ENCODE measurements at regions not wholly inside any gene's neighbourhood (a gene's known extent, or its start where the extent isn't known, plus 50 kb on each side); places are given as distances from the start of the nearest gene placed in this dataset.

DNA sequence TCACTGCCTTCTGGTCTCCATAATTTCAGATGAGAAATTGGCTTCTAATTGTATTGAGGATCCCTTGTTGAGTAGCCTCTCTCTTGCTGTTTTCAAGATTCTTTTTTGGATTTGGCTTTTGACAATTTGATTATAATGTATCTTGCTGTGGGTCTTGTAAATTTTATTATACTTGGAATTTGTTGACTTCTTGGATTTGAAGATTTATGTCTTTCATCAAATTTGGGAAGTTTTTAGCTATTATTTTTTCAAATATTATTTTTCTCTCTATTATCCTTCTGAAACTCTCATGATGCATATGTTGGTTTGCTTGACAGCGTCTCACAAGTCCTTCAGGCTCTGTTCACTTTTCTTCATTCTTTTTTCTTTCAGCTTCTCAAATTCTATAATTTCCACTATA lies 126.1 kb downstream of the C1orf94 start:
- DNase-seq (ENCODE audit: low spot score), result no peak
- no peaks in the 10 kb centered on the region for H3K36me3 ChIP-seq (ENCODE audit: control insufficient read depth in 4 of 4, insufficient read depth in 3 of 4, low read depth in 1 of 4, low read length in 3 of 4)
- H3K4me1 ChIP-seq (ENCODE audit: control insufficient read depth in 4 of 4, insufficient read depth in 4 of 4, low read length in 3 of 4), result no peaks in the 10 kb centered on the region
- TF ChIP-seq HNF4A (conservative IDR thresholded peaks at IDR 0.05) (no peak), RXRA (IDR thresholded peaks at IDR 0.05) (no peak), YY1 (IDR thresholded peaks at IDR 0.05) (no peak), CTCF (IDR thresholded peaks at IDR 0.05; ENCODE audit: low read depth, low read length, missing input control) (no peak), SP1 (IDR thresholded peaks at IDR 0.05) (no peak), FOXA1 (IDR thresholded peaks at IDR 0.05) (no peak), GABPA (IDR thresholded peaks at IDR 0.05 in 1 of 2, conservative IDR thresholded peaks at IDR 0.05 in 1 of 2) (no peak), RAD21 (IDR thresholded peaks at IDR 0.05) (no peak), FOXA2 (IDR thresholded peaks at IDR 0.05) (no peak), EGR1 (IDR thresholded peaks at IDR 0.05; ENCODE audit: low read depth in 2 of 2) (no peak), JUND (IDR thresholded peaks at IDR 0.05) (no peak), TAF1 (conservative IDR thresholded peaks at IDR 0.05) (no peak)
- TF ChIP-seq, protein P1, sequence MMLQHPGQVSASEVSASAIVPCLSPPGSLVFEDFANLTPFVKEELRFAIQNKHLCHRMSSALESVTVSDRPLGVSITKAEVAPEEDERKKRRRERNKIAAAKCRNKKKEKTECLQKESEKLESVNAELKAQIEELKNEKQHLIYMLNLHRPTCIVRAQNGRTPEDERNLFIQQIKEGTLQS (IDR thresholded peaks at IDR 0.05), result no peak
- TF ChIP-seq, protein P2, sequence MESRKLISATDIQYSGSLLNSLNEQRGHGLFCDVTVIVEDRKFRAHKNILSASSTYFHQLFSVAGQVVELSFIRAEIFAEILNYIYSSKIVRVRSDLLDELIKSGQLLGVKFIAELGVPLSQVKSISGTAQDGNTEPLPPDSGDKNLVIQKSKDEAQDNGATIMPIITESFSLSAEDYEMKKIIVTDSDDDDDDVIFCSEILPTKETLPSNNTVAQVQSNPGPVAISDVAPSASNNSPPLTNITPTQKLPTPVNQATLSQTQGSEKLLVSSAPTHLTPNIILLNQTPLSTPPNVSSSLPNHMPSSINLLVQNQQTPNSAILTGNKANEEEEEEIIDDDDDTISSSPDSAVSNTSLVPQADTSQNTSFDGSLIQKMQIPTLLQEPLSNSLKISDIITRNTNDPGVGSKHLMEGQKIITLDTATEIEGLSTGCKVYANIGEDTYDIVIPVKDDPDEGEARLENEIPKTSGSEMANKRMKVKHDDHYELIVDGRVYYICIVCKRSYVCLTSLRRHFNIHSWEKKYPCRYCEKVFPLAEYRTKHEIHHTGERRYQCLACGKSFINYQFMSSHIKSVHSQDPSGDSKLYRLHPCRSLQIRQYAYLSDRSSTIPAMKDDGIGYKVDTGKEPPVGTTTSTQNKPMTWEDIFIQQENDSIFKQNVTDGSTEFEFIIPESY (IDR thresholded peaks at IDR 0.05), result no peak
- TF ChIP-seq, protein P3, sequence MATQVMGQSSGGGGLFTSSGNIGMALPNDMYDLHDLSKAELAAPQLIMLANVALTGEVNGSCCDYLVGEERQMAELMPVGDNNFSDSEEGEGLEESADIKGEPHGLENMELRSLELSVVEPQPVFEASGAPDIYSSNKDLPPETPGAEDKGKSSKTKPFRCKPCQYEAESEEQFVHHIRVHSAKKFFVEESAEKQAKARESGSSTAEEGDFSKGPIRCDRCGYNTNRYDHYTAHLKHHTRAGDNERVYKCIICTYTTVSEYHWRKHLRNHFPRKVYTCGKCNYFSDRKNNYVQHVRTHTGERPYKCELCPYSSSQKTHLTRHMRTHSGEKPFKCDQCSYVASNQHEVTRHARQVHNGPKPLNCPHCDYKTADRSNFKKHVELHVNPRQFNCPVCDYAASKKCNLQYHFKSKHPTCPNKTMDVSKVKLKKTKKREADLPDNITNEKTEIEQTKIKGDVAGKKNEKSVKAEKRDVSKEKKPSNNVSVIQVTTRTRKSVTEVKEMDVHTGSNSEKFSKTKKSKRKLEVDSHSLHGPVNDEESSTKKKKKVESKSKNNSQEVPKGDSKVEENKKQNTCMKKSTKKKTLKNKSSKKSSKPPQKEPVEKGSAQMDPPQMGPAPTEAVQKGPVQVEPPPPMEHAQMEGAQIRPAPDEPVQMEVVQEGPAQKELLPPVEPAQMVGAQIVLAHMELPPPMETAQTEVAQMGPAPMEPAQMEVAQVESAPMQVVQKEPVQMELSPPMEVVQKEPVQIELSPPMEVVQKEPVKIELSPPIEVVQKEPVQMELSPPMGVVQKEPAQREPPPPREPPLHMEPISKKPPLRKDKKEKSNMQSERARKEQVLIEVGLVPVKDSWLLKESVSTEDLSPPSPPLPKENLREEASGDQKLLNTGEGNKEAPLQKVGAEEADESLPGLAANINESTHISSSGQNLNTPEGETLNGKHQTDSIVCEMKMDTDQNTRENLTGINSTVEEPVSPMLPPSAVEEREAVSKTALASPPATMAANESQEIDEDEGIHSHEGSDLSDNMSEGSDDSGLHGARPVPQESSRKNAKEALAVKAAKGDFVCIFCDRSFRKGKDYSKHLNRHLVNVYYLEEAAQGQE (IDR thresholded peaks at IDR 0.05), result no peak
- H3K27ac ChIP-seq (ENCODE audit: low read depth in 1 of 2, low read length in 2 of 2), result no peak overlapping the region
- peaks cover 0 to 3% (median 0%) of the 10 kb centered on the region in 4 donors for H3K27me3 ChIP-seq (ENCODE audit: control insufficient read depth in 4 of 4, insufficient read depth in 4 of 4, low read length in 3 of 4)
- H3K9ac ChIP-seq (ENCODE audit: low read depth in 1 of 2, low read length in 2 of 2), result no peak overlapping the region
- peaks cover 0 to 10% (median 0%) of the 10 kb centered on the region in 4 donors for H3K9me3 ChIP-seq (ENCODE audit: control insufficient read depth in 4 of 4, low read length in 3 of 4)
- no peak overlapping the region for H3K4me3 ChIP-seq (ENCODE audit: low read depth in 1 of 3, low read length in 3 of 3)
- WGBS, result 93% methylated on average over 1 of the region's 1 CpG

DNA sequence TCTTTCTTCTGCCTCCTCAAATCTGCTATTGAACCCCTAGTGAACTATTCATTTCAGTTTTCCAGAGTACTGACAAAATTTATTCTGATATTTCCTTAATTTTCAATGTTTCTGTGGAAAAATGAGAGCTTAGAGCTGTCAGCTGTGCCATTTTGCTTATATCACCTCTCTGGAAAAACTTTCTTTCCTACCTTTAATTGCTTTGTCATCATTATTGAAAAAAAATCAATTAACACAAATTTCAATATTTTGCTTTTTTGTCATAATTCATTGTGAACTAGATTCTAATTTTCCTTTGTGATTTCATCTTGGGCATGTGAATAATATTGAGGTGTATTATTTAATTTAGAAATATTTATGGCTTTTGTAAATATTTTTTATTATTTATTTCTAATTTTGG lies 126.5 kb downstream of the C1orf94 start:
- no peak for TF ChIP-seq CTCF (IDR thresholded peaks at IDR 0.05; ENCODE audit: low read depth, low read length, missing input control)
- TF ChIP-seq SP1 (IDR thresholded peaks at IDR 0.05), result no peak
- no peak for DNase-seq (ENCODE audit: low spot score)
- H3K4me3 ChIP-seq (ENCODE audit: low read depth in 1 of 3, low read length in 3 of 3), result no peak overlapping the region
- H3K4me1 ChIP-seq (ENCODE audit: control insufficient read depth in 4 of 4, insufficient read depth in 4 of 4, low read length in 3 of 4), result no peaks in the 10 kb centered on the region
- no peak overlapping the region for H3K9ac ChIP-seq (ENCODE audit: low read depth in 1 of 2, low read length in 2 of 2)
- no peak overlapping the region for H3K27ac ChIP-seq (ENCODE audit: low read depth in 1 of 2, low read length in 2 of 2)
- H3K27me3 ChIP-seq (ENCODE audit: control insufficient read depth in 4 of 4, insufficient read depth in 4 of 4, low read length in 3 of 4), result peaks cover 0 to 3% (median 0%) of the 10 kb centered on the region in 4 donors
- H3K9me3 ChIP-seq (ENCODE audit: control insufficient read depth in 4 of 4, low read length in 3 of 4), result peaks cover 0 to 10% (median 0%) of the 10 kb centered on the region in 4 donors
- no peaks in the 10 kb centered on the region for H3K36me3 ChIP-seq (ENCODE audit: control insufficient read depth in 4 of 4, insufficient read depth in 3 of 4, low read depth in 1 of 4, low read length in 3 of 4)

Data from liver (tissue), 8 donors.